Neural cell (in vitro differentiated cells): ENCODE measurements at regions not wholly inside any gene's neighbourhood (a gene's known extent, or its start where the extent isn't known, plus 50 kb on each side); places are given as distances from the start of the nearest gene placed in this dataset.

Experiments used
- CTCF ChIP-seq: fragments of 450-650 bp; IDR thresholded peaks from 2 replicates; pipeline ENCODE4 v1.5.1; 2014; ENCODE audit warnings: antibody characterized with exemption, mild to moderate bottlenecking, moderate library complexity; ENCODE audit not compliant: poor library complexity, severe bottlenecking
- EP300 ChIP-seq: fragments of 450-650 bp; conservative IDR thresholded peaks from 2 replicates; pipeline ENCODE4 v1.6.1; 2014; ENCODE audit warnings: antibody characterized with exemption, mild to moderate bottlenecking, moderate library complexity; ENCODE audit not compliant: poor library complexity, severe bottlenecking
- EZH2 ChIP-seq: fragments of 200-600, 300-800 bp; shearing (Covaris generic), sonication (generic); IDR thresholded peaks from 2 replicates; pipeline ENCODE4 v1.6.1; 2014; ENCODE audit warnings: antibody characterized with exemption, low read length, borderline replicate concordance, mild to moderate bottlenecking; ENCODE audit not compliant: insufficient read depth, poor library complexity, severe bottlenecking
- POLR2AphosphoS5 ChIP-seq: IDR thresholded peaks from 2 replicates; pipeline ENCODE4 v1.6.1; 2012
- TAF1 ChIP-seq: IDR thresholded peaks from 2 replicates; pipeline ENCODE4 v1.6.1; 2012; ENCODE audit warnings: low read depth
- TF ChIP-seq, protein P1 (sequence below): IDR thresholded peaks from 2 replicates; pipeline ENCODE4 v1.6.1; 2012; ENCODE audit warnings: borderline replicate concordance

- no peak for TF ChIP-seq EP300
- no peak for TF ChIP-seq EZH2
- no peak for TF ChIP-seq CTCF
- no peak for TF ChIP-seq POLR2AphosphoS5
- TF ChIP-seq, protein P1, sequence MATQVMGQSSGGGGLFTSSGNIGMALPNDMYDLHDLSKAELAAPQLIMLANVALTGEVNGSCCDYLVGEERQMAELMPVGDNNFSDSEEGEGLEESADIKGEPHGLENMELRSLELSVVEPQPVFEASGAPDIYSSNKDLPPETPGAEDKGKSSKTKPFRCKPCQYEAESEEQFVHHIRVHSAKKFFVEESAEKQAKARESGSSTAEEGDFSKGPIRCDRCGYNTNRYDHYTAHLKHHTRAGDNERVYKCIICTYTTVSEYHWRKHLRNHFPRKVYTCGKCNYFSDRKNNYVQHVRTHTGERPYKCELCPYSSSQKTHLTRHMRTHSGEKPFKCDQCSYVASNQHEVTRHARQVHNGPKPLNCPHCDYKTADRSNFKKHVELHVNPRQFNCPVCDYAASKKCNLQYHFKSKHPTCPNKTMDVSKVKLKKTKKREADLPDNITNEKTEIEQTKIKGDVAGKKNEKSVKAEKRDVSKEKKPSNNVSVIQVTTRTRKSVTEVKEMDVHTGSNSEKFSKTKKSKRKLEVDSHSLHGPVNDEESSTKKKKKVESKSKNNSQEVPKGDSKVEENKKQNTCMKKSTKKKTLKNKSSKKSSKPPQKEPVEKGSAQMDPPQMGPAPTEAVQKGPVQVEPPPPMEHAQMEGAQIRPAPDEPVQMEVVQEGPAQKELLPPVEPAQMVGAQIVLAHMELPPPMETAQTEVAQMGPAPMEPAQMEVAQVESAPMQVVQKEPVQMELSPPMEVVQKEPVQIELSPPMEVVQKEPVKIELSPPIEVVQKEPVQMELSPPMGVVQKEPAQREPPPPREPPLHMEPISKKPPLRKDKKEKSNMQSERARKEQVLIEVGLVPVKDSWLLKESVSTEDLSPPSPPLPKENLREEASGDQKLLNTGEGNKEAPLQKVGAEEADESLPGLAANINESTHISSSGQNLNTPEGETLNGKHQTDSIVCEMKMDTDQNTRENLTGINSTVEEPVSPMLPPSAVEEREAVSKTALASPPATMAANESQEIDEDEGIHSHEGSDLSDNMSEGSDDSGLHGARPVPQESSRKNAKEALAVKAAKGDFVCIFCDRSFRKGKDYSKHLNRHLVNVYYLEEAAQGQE, result no peak
- TF ChIP-seq TAF1, result no peak
These were observed 108.1 kb upstream of the ZBTB20 start for GRCh38 chr3:115255197-115255585.
